ENCODE measurements at regions not wholly inside any gene's neighbourhood (a gene's known extent, or its start where the extent isn't known, plus 50 kb on each side); places are given as distances from the start of the nearest gene placed in this dataset.

- TF ChIP-seq CTCF (IDR thresholded peaks at IDR 0.05): no peak
- no peak for ATAC-seq (ENCODE audit: low FRiP score)
- DNase-seq (ENCODE audit: low spot score): no peak
Observed at GRCh38 chr4:58587856-58588255, 1477.7 kb upstream of the IGFBP7 start.

GRCh38 chr4:58566260-58566659 lies 1456.1 kb upstream of the IGFBP7 start:
- no peak for TF ChIP-seq CTCF (IDR thresholded peaks at IDR 0.05)
- ATAC-seq (ENCODE audit: low FRiP score): no peak
- DNase-seq (ENCODE audit: low spot score): no peak

GRCh38 chr4:58564695-58565475 lies 1454.7 kb upstream of the IGFBP7 start:
- TF ChIP-seq CTCF (IDR thresholded peaks at IDR 0.05): no peak
- DNase-seq (ENCODE audit: low spot score): no peak
- no peak for ATAC-seq (ENCODE audit: low FRiP score)

GRCh38 chr4:58561170-58561569 lies 1451.0 kb upstream of the IGFBP7 start:
- no peak for DNase-seq (ENCODE audit: low spot score)
- ATAC-seq (ENCODE audit: low FRiP score): no peak

GRCh38 chr4:58560736-58561135 lies 1450.6 kb upstream of the IGFBP7 start:
- ATAC-seq (ENCODE audit: low FRiP score) (no peak), DNase-seq (ENCODE audit: low spot score) (no peak)
- TF ChIP-seq CTCF (IDR thresholded peaks at IDR 0.05): no peak

More at GRCh38 chr4:58561170-58561569, 1451.0 kb upstream of the IGFBP7 start:
- TF ChIP-seq CTCF (IDR thresholded peaks at IDR 0.05): no peak

GRCh38 chr4:58553679-58554078 lies 1443.5 kb upstream of the IGFBP7 start:
- no peak for ATAC-seq (ENCODE audit: low FRiP score)
- TF ChIP-seq CTCF (IDR thresholded peaks at IDR 0.05): no peak
- no peak for DNase-seq (ENCODE audit: low spot score)

- ATAC-seq (ENCODE audit: low FRiP score): no peak
- no peak for TF ChIP-seq CTCF (IDR thresholded peaks at IDR 0.05)
- no peak for DNase-seq (ENCODE audit: low spot score)
Observed at GRCh38 chr4:58553031-58553430, 1442.8 kb upstream of the IGFBP7 start.

All from omental fat pad (tissue), 3 donors.